ENCODE measurements at regions not wholly inside any gene's neighbourhood (a gene's known extent, or its start where the extent isn't known, plus 50 kb on each side); places are given as distances from the start of the nearest gene placed in this dataset.

DNA sequence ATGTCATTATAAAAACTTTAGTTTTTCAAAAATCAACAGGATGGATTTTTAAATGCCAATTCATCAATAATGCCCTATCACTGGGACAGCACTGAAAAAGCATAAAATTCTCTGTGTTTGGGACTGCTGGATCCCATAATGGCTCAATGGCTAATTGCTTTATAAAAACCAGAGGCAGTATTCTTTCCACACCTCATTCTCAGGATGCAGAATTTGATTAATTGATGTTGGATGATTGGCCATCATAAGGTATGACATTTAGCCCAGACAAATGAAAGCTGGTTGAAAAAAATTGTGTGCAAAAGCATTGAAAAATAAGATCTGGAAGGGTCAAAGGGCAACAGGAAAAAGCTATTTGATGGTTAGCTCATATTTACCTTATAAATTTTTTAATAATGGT lies 362.2 kb upstream of the SNX7 start:
- DNase-seq (ENCODE audit: low spot score) (no peak), ATAC-seq (ENCODE audit: low read depth) (no peak)
- Histone ChIP-seq H3K27ac (ENCODE audit: poor library complexity, severe bottlenecking) (no peak overlapping the region), H3K4me3 (ENCODE audit: severe bottlenecking) (no peak overlapping the region), H3K36me3 (ENCODE audit: low read depth) (no peaks in the 10 kb centered on the region), H3K4me1 (ENCODE audit: insufficient read depth, poor library complexity, severe bottlenecking) (peaks cover 7% of the 10 kb centered on the region), H3K9me3 (ENCODE audit: severe bottlenecking) (no peaks in the 10 kb centered on the region), H3K27me3 (ENCODE audit: insufficient read depth, poor library complexity, severe bottlenecking) (no peaks in the 10 kb centered on the region)
- TF ChIP-seq, protein P1, sequence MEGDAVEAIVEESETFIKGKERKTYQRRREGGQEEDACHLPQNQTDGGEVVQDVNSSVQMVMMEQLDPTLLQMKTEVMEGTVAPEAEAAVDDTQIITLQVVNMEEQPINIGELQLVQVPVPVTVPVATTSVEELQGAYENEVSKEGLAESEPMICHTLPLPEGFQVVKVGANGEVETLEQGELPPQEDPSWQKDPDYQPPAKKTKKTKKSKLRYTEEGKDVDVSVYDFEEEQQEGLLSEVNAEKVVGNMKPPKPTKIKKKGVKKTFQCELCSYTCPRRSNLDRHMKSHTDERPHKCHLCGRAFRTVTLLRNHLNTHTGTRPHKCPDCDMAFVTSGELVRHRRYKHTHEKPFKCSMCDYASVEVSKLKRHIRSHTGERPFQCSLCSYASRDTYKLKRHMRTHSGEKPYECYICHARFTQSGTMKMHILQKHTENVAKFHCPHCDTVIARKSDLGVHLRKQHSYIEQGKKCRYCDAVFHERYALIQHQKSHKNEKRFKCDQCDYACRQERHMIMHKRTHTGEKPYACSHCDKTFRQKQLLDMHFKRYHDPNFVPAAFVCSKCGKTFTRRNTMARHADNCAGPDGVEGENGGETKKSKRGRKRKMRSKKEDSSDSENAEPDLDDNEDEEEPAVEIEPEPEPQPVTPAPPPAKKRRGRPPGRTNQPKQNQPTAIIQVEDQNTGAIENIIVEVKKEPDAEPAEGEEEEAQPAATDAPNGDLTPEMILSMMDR (IDR thresholded peaks at IDR 0.05; ENCODE audit: poor library complexity, severe bottlenecking), result no peak

DNA sequence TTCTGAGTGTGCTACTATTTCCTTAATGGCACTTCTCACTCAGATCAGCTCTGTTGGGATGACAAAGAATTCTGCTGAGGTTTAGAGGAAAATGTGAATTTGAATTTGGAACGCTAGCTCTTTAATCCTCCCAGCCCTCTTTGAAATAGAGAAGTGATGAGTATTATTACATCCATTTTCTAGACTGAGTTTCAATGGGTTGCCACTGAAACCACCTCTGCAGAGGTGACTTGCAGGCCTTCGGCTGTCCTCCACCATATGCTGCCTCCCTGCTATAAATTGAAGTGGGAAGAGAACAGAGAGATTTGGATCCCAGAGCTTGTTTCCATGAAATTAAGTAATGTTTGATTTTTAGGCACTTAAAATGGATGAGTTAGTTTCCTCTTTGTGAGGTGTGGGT lies 363.2 kb upstream of the SNX7 start:
- DNase-seq (ENCODE audit: low spot score), result no peak
- no peak overlapping the region for H3K27ac ChIP-seq (ENCODE audit: poor library complexity, severe bottlenecking)
- ATAC-seq (ENCODE audit: low read depth), result no peak
- H3K27me3 ChIP-seq (ENCODE audit: insufficient read depth, poor library complexity, severe bottlenecking), result no peaks in the 10 kb centered on the region
- TF ChIP-seq, protein P1 (IDR thresholded peaks at IDR 0.05; ENCODE audit: poor library complexity, severe bottlenecking), result no peak
- H3K4me1 ChIP-seq (ENCODE audit: insufficient read depth, poor library complexity, severe bottlenecking), result peaks cover 7% of the 10 kb centered on the region
- H3K9me3 ChIP-seq (ENCODE audit: severe bottlenecking), result no peaks in the 10 kb centered on the region
- H3K4me3 ChIP-seq (ENCODE audit: severe bottlenecking), result no peak overlapping the region
- no peaks in the 10 kb centered on the region for H3K36me3 ChIP-seq (ENCODE audit: low read depth)

DNA sequence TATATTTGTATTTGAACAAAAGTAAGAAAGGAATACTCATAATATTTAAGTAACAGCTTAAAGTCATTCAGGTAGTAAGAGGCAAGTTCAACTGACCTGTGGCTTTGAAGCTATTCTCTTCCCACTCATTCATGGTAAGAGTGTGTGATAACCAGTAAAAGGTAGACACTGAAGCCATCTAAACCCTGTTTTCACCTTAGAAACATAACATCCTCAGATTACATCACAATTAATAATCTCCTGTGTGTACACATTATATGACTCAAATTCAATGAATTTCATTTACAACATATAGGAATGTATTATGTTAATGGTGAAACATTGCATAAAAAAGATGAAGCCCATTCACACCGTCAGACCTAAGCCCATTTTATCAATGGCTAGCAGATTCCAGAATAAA lies 364.8 kb upstream of the SNX7 start:
- H3K9me3 ChIP-seq (ENCODE audit: severe bottlenecking), result no peaks in the 10 kb centered on the region
- DNase-seq (ENCODE audit: low spot score), result no peak
- peak; percentile 85 for ATAC-seq (ENCODE audit: low read depth)
- H3K36me3 ChIP-seq (ENCODE audit: low read depth), result no peaks in the 10 kb centered on the region
- H3K27ac ChIP-seq (ENCODE audit: poor library complexity, severe bottlenecking), result no peak overlapping the region
- no peak overlapping the region for H3K4me3 ChIP-seq (ENCODE audit: severe bottlenecking)
- TF ChIP-seq, protein P1 (IDR thresholded peaks at IDR 0.05; ENCODE audit: poor library complexity, severe bottlenecking), result no peak
- no peaks in the 10 kb centered on the region for H3K27me3 ChIP-seq (ENCODE audit: insufficient read depth, poor library complexity, severe bottlenecking)
- peaks cover 7% of the 10 kb centered on the region for H3K4me1 ChIP-seq (ENCODE audit: insufficient read depth, poor library complexity, severe bottlenecking)

DNA sequence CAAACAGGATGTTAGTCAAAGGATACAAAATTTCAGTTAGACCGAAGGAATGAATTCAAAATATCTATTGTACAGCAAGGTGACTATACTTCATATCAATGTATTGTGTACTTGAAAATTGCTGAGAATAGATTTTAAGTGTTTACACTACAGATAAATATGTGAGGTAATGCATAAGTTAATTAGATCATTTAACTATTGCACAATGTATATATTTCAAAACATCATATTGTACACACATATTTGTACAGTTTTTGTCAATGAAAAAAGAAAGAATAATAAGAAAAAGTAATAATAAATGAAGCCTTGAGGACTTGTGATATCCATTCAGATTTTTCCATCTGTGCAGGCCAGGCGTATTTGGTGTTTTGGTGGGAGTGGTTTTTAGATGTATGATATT lies 367.4 kb upstream of the SNX7 start:
- no peak overlapping the region for H3K27ac ChIP-seq (ENCODE audit: poor library complexity, severe bottlenecking)
- no peaks in the 10 kb centered on the region for H3K36me3 ChIP-seq (ENCODE audit: low read depth)
- H3K4me3 ChIP-seq (ENCODE audit: severe bottlenecking), result no peak overlapping the region
- DNase-seq (ENCODE audit: low spot score) (no peak), ATAC-seq (ENCODE audit: low read depth) (no peak)
- H3K27me3 ChIP-seq (ENCODE audit: insufficient read depth, poor library complexity, severe bottlenecking), result no peaks in the 10 kb centered on the region
- no peaks in the 10 kb centered on the region for H3K9me3 ChIP-seq (ENCODE audit: severe bottlenecking)
- TF ChIP-seq, protein P1 (IDR thresholded peaks at IDR 0.05; ENCODE audit: poor library complexity, severe bottlenecking), result no peak
- H3K4me1 ChIP-seq (ENCODE audit: insufficient read depth, poor library complexity, severe bottlenecking), result peaks cover 7% of the 10 kb centered on the region

DNA sequence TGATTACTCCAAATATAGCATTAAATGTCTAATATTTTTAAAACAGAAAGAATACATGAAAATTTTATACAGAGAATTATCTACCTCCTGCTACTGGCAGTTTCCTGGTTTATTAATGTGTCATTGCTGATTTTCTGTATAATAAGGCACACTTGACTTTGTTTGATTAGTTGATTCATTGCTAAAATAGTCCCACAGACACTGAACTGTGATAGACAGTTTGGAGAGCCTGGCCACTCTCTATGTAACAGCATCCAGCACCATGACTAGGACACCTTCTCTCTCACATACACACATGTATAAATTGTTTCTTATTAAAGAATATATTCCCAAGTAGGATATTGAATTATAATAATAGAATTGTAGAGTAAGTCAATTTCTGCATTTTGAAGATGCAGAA lies 368.5 kb upstream of the SNX7 start:
- H3K4me3 ChIP-seq (ENCODE audit: severe bottlenecking), result no peak overlapping the region
- TF ChIP-seq, protein P1 (IDR thresholded peaks at IDR 0.05; ENCODE audit: poor library complexity, severe bottlenecking), result no peak
- no peaks in the 10 kb centered on the region for H3K36me3 ChIP-seq (ENCODE audit: low read depth)
- H3K27ac ChIP-seq (ENCODE audit: poor library complexity, severe bottlenecking), result no peak overlapping the region
- H3K9me3 ChIP-seq (ENCODE audit: severe bottlenecking), result no peaks in the 10 kb centered on the region
- peaks cover 7% of the 10 kb centered on the region for H3K4me1 ChIP-seq (ENCODE audit: insufficient read depth, poor library complexity, severe bottlenecking)
- no peak for ATAC-seq (ENCODE audit: low read depth)
- no peak for DNase-seq (ENCODE audit: low spot score)
- no peaks in the 10 kb centered on the region for H3K27me3 ChIP-seq (ENCODE audit: insufficient read depth, poor library complexity, severe bottlenecking)

All from RWPE2 (cell line).